GM12878 (cell line): ENCODE measurements at regions not wholly inside any gene's neighbourhood (a gene's known extent, or its start where the extent isn't known, plus 50 kb on each side); places are given as distances from the start of the nearest gene placed in this dataset.

ENCODE experiments used
- ATAC-seq: fragments of 200-7000 bp; cut with Tn5 transposase; 3 replicates; pipeline ENCODE4 v1.9.1; 2020; ENCODE audit warnings: mild to moderate bottlenecking, moderate library complexity
- BruUV-seq: library from RNA; stranded (reverse); fragments of 400-500 nt; replicated peaks from 2 replicates; lab custom pipeline; 2021; lab: Mats Ljungman, UMichigan
- CTCF ChIA-PET: fragments of 300-600 bp; sonication (Branson Sonifier 250); formaldehyde crosslinking; extraction: SDS; loops from one replicate; lab custom pipeline; 2021; ENCODE audit warnings: inconsistent platforms; lab: Yijun Ruan, JAX
- POLR2A ChIA-PET: fragments of 350-600 bp; formaldehyde crosslinking; extraction: SDS; loops from one replicate; lab custom pipeline; 2021; ENCODE audit warnings: inconsistent platforms; lab: Charles Lee
- RAD21 ChIA-PET: fragments of 300-600 bp; sonication (Branson Sonifier 250); formaldehyde crosslinking; loops from one replicate; lab custom pipeline; 2023; ENCODE audit warnings: antibody characterized with exemption; ENCODE audit not compliant: unreplicated experiment; lab: Charles Lee
- SMC1A ChIA-PET: fragments of 300-600 bp; sonication (Branson Sonifier 250); formaldehyde crosslinking; loops from one replicate; lab custom pipeline; 2023; ENCODE audit not compliant: unreplicated experiment, uncharacterized antibody; lab: Charles Lee
- DNase-seq: peaks from one replicate; pipeline ENCODE4 v3.0.0-alpha.2; 2011; ENCODE audit warnings: low read depth, low spot score
- FAIRE-seq: peaks from 3 replicates; lab custom pipeline; 2011; peaks lifted over from hg19 to GRCh38; lab: Jason Lieb, UNC
- H2AFZ ChIP-seq: 2 replicates; pipeline ENCODE4 v1.6.0; 2011; ENCODE audit warnings: low read depth, low read length, control low read depth; ENCODE audit not compliant: control insufficient read depth
- H3K27ac ChIP-seq: 2 replicates; pipeline ENCODE4 v1.5.1; 2011; ENCODE audit warnings: control low read depth; ENCODE audit not compliant: control insufficient read depth, insufficient read depth
- H3K27me3 ChIP-seq, 2 experiments: replicated peaks in 1 of 2; 2 replicates each; pipeline versions ENCODE4 v1.6.0 to v1.6.1; 2011; ENCODE audit warnings: low read length in 1 of 2; ENCODE audit not compliant: control insufficient read depth in 2 of 2, insufficient read depth in 2 of 2
- H3K36me3 ChIP-seq, 2 experiments: 2 replicates each; pipeline ENCODE4 v1.5.1; 2011; ENCODE audit warnings: low read length in 1 of 2; ENCODE audit not compliant: control insufficient read depth in 2 of 2, insufficient read depth in 2 of 2
- H3K4me1 ChIP-seq: 2 replicates; pipeline ENCODE4 v1.6.1; 2011; ENCODE audit warnings: mild to moderate bottlenecking, low read length, moderate library complexity, mixed read lengths; ENCODE audit not compliant: control insufficient read depth, insufficient read depth
- H3K4me2 ChIP-seq: 2 replicates; pipeline ENCODE4 v1.6.0; 2011; ENCODE audit warnings: control low read depth; ENCODE audit not compliant: control insufficient read depth, insufficient read depth
- H3K4me3 ChIP-seq: fragments of 200-600 bp; sonication (generic); 2 replicates; pipeline ENCODE4 v1.5.1; 2016
- H3K79me2 ChIP-seq: 2 replicates; pipeline ENCODE4 v1.6.0; 2011; ENCODE audit warnings: low read length; ENCODE audit not compliant: control insufficient read depth, insufficient read depth
- H3K9ac ChIP-seq: 2 replicates; pipeline ENCODE4 v1.8.0; 2011; ENCODE audit warnings: low read length, control low read depth, mixed read lengths; ENCODE audit not compliant: control insufficient read depth, insufficient read depth
- H3K9me3 ChIP-seq: replicated peaks from 3 replicates; pipeline ENCODE4 v1.5.1; 2011; ENCODE audit warnings: mild to moderate bottlenecking, low read length; ENCODE audit not compliant: control insufficient read depth, insufficient read depth
- H4K20me1 ChIP-seq: 2 replicates; pipeline ENCODE4 v1.6.0; 2011; ENCODE audit not compliant: control insufficient read depth, insufficient read depth
- CEBPB ChIP-seq, 2 experiments: fragments of 150-350 bp in 1 of 2; IDR thresholded peaks; 2 replicates each; pipeline ENCODE4 v1.6.1; 2012 to 2014; ENCODE audit warnings: low read depth in 2 of 2, low read length in 2 of 2, borderline replicate concordance in 1 of 2, inconsistent platforms in 1 of 2
- CUX1 ChIP-seq: IDR thresholded peaks from 2 replicates; pipeline ENCODE4 v1.6.1; 2012; ENCODE audit warnings: improper control_type of control experiment, low read depth, low read length; ENCODE audit not compliant: insufficient replicate concordance
- HSF1 ChIP-seq: fragments of 150-350 bp; IDR thresholded peaks from 2 replicates; pipeline ENCODE4 v1.6.1; 2014; ENCODE audit warnings: mild to moderate bottlenecking, low read depth, low read length
- IKZF2 ChIP-seq, 2 experiments: fragments of 450-650 bp; IDR thresholded peaks; 2 replicates each; pipeline ENCODE4 v1.6.1; 2017; ENCODE audit warnings: mild to moderate bottlenecking in 2 of 2, moderate library complexity in 2 of 2
- KLF5 ChIP-seq: fragments of 450-650 bp; IDR thresholded peaks from 2 replicates; pipeline ENCODE4 v1.6.1; 2014; ENCODE audit warnings: mild to moderate bottlenecking; ENCODE audit not compliant: partially characterized antibody
- NFYA ChIP-seq: IDR thresholded peaks from 2 replicates; pipeline ENCODE4 v1.6.1; 2011; ENCODE audit warnings: low read depth, mild to moderate bottlenecking, low read length, improper control_type of control experiment, borderline replicate concordance
- NR2F1 ChIP-seq: fragments of 450-650 bp; conservative IDR thresholded peaks from 2 replicates; pipeline ENCODE4 v1.6.1; 2017; ENCODE audit warnings: mild to moderate bottlenecking
- TCF3 ChIP-seq: IDR thresholded peaks from 2 replicates; pipeline ENCODE4 v1.6.1; 2012; ENCODE audit warnings: low read depth, mild to moderate bottlenecking, low read length, borderline replicate concordance; ENCODE audit not compliant: insufficient read depth
- ZBTB11 ChIP-seq: fragments of 450-650 bp; formaldehyde crosslinking; IDR thresholded peaks from 2 replicates; pipeline ENCODE4 v1.5.0; 2022; ENCODE audit warnings: mild to moderate bottlenecking, missing genetic modification characterization
- ZNF207 ChIP-seq: fragments of 450-650 bp; IDR thresholded peaks from 2 replicates; pipeline ENCODE4 v1.6.1; 2014; ENCODE audit warnings: antibody characterized with exemption, mild to moderate bottlenecking, borderline replicate concordance
- ZSCAN29 ChIP-seq: fragments of 450-650 bp; IDR thresholded peaks from 2 replicates; pipeline ENCODE4 v1.6.1; 2017; ENCODE audit warnings: mild to moderate bottlenecking, moderate library complexity
- WGBS: methylation state at CpG from one replicate; pipeline ENCODE4 v1.1.6; 2016; ENCODE audit warnings: low lambda C conversion rate; ENCODE audit not compliant: insufficient replicate concordance, insufficient coverage; ENCODE audit errors: missing lambda C conversion rate; 5-methylcytosine and 5-hydroxymethylcytosine counted together
- in situ Hi-C: fragments of 300-500 bp; cut with MboI; formaldehyde crosslinking; loops from 9 replicates; pipeline ENCODE4 v1.14.3; 2018; ENCODE audit warnings: mixed read lengths
- intact Hi-C: fragments of 100-400 bp; cut with micrococcal nuclease; formaldehyde crosslinking; loops from one replicate; pipeline ENCODE4 v1.14.2; 2022; ENCODE audit not compliant: unreplicated experiment

GRCh38 chr20:51238675-51239305 is 215.9 kb upstream of the KCNG1 start:
- Histone ChIP-seq H3K27me3 (no peaks in the 10 kb centered on the region; a peak in 1 of 4 replicates), H3K36me3 (no peaks in the 10 kb centered on the region), H3K4me2 (no peak overlapping the region), H3K79me2 (no peaks in the 10 kb centered on the region), H3K9me3 (no peaks in the 10 kb centered on the region; the same call in 2 of the 3 replicates), H3K4me3 (no peak overlapping the region), H3K9ac (no peak overlapping the region), H4K20me1 (no peaks in the 10 kb centered on the region), H3K27ac (no peak overlapping the region), H2AFZ (no peak overlapping the region), H3K4me1 (no peaks in the 10 kb centered on the region)
- ChIA-PET RAD21 (no interaction called here), POLR2A (no interaction called here), CTCF (no interaction called here), SMC1A (no interaction called here)
- TF ChIP-seq CUX1 (no peak), TCF3 (no peak), NR2F1 (no peak), KLF5 (no peak), CEBPB (IDR thresholded peaks at IDR 0.05; ENCODE audit: borderline replicate concordance in 1 of 2, low read depth in 2 of 2, low read length in 2 of 2) (no peak), ZNF207 (no peak), ZBTB11 (CRISPR knock-in tag) (no peak), HSF1 (no peak), NFYA (no peak), IKZF2 (IDR thresholded peaks at IDR 0.05) (no peak), ZSCAN29 (no peak)
- intact Hi-C loops (no loop called here), in situ Hi-C loops (no loop called here)
- FAIRE-seq (no peak), ATAC-seq (no peak), DNase-seq (no peak)
- no TSS peak for BruUV-seq
- WGBS: 59% methylated on average over 8 of the region's 8 CpGs
